Kidney capillary endothelial cell (primary cell): ENCODE measurements at regions not wholly inside any gene's neighbourhood (a gene's known extent, or its start where the extent isn't known, plus 50 kb on each side); places are given as distances from the start of the nearest gene placed in this dataset.
"Not testable (repeated sequence)": the region's sequence is repeated elsewhere in the genome, so short reads cannot be mapped to it uniquely, and the experiment has no call there.

Source experiments
- DNase-seq: peaks from one replicate; pipeline ENCODE4 v3.0.0-alpha.2; 2018; ENCODE audit warnings: low spot score

GRCh38 chr1:55867304-55867843 is 652.2 kb upstream of the USP24 start:
- no peak for DNase-seq

GRCh38 chr1:55865778-55866177 is 650.6 kb upstream of the USP24 start:
- not testable (repeated sequence) for DNase-seq

GRCh38 chr1:55864251-55864650 is 649.1 kb upstream of the USP24 start:
- no peak for DNase-seq

- no peak for DNase-seq
Observed at GRCh38 chr1:55861676-55862340, 646.6 kb upstream of the USP24 start.

- DNase-seq, result no peak
Observed at GRCh38 chr1:55860798-55861519, 645.8 kb upstream of the USP24 start.

GRCh38 chr1:55860326-55860725 is 645.2 kb upstream of the USP24 start:
- no peak for DNase-seq

GRCh38 chr1:55854911-55855310 is 639.7 kb upstream of the USP24 start:
- DNase-seq, result no peak

- no peak for DNase-seq
Observed at GRCh38 chr1:55848906-55849305, 633.7 kb upstream of the USP24 start.

GRCh38 chr1:55846051-55846450 is 630.9 kb upstream of the USP24 start:
- DNase-seq, result no peak

GRCh38 chr1:55844322-55844721 is 629.2 kb upstream of the USP24 start:
- no peak for DNase-seq

GRCh38 chr1:55839626-55840025 is 624.5 kb upstream of the USP24 start:
- DNase-seq, result no peak

- DNase-seq, result no peak
Observed at GRCh38 chr1:55839221-55839620, 624.1 kb upstream of the USP24 start.

GRCh38 chr1:55836086-55836485 is 620.9 kb upstream of the USP24 start:
- DNase-seq, result no peak

- DNase-seq, result no peak
Observed at GRCh38 chr1:55833529-55834091, 618.4 kb upstream of the USP24 start.

- DNase-seq, result no peak
Observed at GRCh38 chr1:55831759-55832158, 616.6 kb upstream of the USP24 start.

GRCh38 chr1:55828044-55828443 is 612.9 kb upstream of the USP24 start:
- no peak for DNase-seq

GRCh38 chr1:55827350-55827749 is 612.2 kb upstream of the USP24 start:
- no peak for DNase-seq

- DNase-seq, result no peak
Observed at GRCh38 chr1:55826381-55827080, 611.4 kb upstream of the USP24 start.

GRCh38 chr1:55825461-55825860 is 610.3 kb upstream of the USP24 start:
- no peak for DNase-seq

GRCh38 chr1:55824251-55824640 is 609.1 kb upstream of the USP24 start:
- DNase-seq, result no peak

- no peak for DNase-seq
Observed at GRCh38 chr1:55823541-55824250, 608.5 kb upstream of the USP24 start.

GRCh38 chr1:55822891-55823290 is 607.7 kb upstream of the USP24 start:
- DNase-seq, result no peak
